ENCODE measurements at regions not wholly inside any gene's neighbourhood (a gene's known extent, or its start where the extent isn't known, plus 50 kb on each side); places are given as distances from the start of the nearest gene placed in this dataset.

DNA sequence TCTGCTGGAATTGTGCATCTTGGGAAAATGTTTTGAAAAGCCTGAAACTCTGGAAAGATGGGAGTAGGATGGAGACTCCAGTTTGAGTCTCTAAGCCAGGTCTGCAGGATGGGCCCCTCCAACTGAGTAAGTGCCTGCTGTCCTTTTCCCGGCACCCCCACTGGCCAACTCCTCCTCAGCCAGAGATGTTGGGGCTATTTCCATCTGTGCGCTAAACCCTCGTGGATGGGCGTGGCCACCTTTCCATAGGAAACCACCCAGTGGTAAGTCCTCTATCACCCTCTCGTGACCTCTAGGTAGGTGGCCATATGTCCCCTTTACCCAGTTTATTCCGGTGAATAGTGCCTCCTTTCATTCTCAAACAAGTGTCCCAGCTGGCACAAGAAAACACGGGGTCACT lies 250.9 kb downstream of the TOMM20 start:
- TF ChIP-seq POLR2A (IDR thresholded peaks at IDR 0.05) (no peak), EP300 (IDR thresholded peaks at IDR 0.05; ENCODE audit: low read depth) (no peak), POLR2AphosphoS5 (IDR thresholded peaks at IDR 0.05) (no peak)
- TF ChIP-seq, protein P1, sequence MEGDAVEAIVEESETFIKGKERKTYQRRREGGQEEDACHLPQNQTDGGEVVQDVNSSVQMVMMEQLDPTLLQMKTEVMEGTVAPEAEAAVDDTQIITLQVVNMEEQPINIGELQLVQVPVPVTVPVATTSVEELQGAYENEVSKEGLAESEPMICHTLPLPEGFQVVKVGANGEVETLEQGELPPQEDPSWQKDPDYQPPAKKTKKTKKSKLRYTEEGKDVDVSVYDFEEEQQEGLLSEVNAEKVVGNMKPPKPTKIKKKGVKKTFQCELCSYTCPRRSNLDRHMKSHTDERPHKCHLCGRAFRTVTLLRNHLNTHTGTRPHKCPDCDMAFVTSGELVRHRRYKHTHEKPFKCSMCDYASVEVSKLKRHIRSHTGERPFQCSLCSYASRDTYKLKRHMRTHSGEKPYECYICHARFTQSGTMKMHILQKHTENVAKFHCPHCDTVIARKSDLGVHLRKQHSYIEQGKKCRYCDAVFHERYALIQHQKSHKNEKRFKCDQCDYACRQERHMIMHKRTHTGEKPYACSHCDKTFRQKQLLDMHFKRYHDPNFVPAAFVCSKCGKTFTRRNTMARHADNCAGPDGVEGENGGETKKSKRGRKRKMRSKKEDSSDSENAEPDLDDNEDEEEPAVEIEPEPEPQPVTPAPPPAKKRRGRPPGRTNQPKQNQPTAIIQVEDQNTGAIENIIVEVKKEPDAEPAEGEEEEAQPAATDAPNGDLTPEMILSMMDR (IDR thresholded peaks at IDR 0.05), result no peak

Measured in transverse colon (tissue), 4 donors.